Muscle layer of duodenum (tissue), 2 donors: ENCODE measurements at regions not wholly inside any gene's neighbourhood (a gene's known extent, or its start where the extent isn't known, plus 50 kb on each side); places are given as distances from the start of the nearest gene placed in this dataset.
"Not testable (repeated sequence)": the region's sequence is repeated elsewhere in the genome, so short reads cannot be mapped to it uniquely, and the experiment has no call there.

Experiments
- H3K27ac ChIP-seq: one replicate; pipeline ENCODE4 v1.7.0; 2013; ENCODE audit warnings: mild to moderate bottlenecking, low read length
- H3K27me3 ChIP-seq: one replicate; pipeline ENCODE4 v1.7.0; 2013; ENCODE audit warnings: low read depth, mild to moderate bottlenecking, control low read depth, low read length
- H3K36me3 ChIP-seq, 2 donors: one replicate each; pipeline ENCODE4 v1.7.0; 2013; ENCODE audit warnings: low read length in 2 of 2, control low read depth in 1 of 2, mild to moderate bottlenecking in 1 of 2; ENCODE audit not compliant: insufficient read depth in 2 of 2, control insufficient read depth in 1 of 2
- H3K4me1 ChIP-seq, 2 donors: one replicate each; pipeline ENCODE4 v1.7.0; 2013; ENCODE audit warnings: low read length in 2 of 2, mild to moderate bottlenecking in 2 of 2, control low read depth in 1 of 2, moderate library complexity in 1 of 2; ENCODE audit not compliant: insufficient read depth in 2 of 2, control insufficient read depth in 1 of 2
- H3K4me3 ChIP-seq, 2 donors: one replicate each; pipeline ENCODE4 v1.7.0; 2013; ENCODE audit warnings: low read length in 2 of 2, low read depth in 1 of 2, mild to moderate bottlenecking in 1 of 2
- H3K9me3 ChIP-seq, 2 donors: one replicate each; pipeline ENCODE4 v1.7.0; 2013; ENCODE audit warnings: low read length in 2 of 2, control low read depth in 1 of 2, mild to moderate bottlenecking in 1 of 2; ENCODE audit not compliant: control insufficient read depth in 1 of 2
- donor health status: healthy.

DNA sequence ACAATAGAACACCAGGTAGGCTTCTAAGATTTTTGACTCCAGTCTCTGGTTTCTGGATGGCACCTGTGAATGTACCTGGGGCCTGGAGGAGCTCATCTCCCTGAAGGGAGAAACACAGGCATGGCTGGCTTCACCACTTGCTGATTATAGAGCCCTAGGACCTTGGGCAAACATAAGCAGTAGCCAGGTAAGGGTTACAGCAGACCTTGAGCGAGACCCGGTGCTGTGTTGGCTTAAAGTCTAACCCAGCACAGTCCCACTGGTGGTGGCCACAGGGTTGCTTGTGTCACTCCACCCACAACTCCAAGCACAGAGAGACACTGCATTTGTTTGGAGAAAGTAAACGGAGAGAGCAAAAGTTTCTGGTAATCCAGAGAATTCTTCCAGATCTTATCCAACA is 104.7 kb upstream of the SPOPL start:
- no peak overlapping the region for H3K27ac ChIP-seq

GRCh38 chr2:138403431-138403927 is 98.1 kb upstream of the SPOPL start:
- H3K27me3 ChIP-seq: no peaks in the 10 kb centered on the region
- no peaks in the 10 kb centered on the region for H3K4me1 ChIP-seq
- H3K9me3 ChIP-seq: peaks cover 0 to 6% of the 10 kb centered on the region in 2 donors
- no peak overlapping the region for H3K27ac ChIP-seq
- H3K4me3 ChIP-seq: no peak overlapping the region
- H3K36me3 ChIP-seq: no peaks in the 10 kb centered on the region

More for the DNA sequence above, 104.7 kb upstream of the SPOPL start:
- H3K36me3 ChIP-seq: no peaks in the 10 kb centered on the region
- H3K27me3 ChIP-seq: no peaks in the 10 kb centered on the region
- H3K4me3 ChIP-seq: no peak overlapping the region
- no peaks in the 10 kb centered on the region for H3K4me1 ChIP-seq
- H3K9me3 ChIP-seq: peaks cover 0 to 6% of the 10 kb centered on the region in 2 donors

DNA sequence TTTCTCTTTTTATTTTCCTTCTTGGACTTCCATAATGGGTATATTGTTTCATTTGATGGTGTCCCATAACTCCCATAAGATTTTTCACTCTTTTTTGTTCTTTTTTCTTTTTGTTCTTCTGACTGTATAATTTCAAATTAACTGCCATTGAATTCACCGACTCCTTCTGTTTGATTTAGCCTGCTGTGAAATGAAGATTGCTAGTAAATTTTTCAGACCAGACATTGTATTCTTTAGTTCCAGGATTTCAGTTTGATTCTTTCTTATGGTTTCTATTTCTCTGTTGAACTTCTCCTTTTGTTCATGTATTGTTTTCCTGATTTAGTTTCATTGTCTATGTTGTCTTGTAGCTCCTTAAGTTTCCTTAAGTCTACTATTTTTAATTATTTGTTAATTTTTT is 87.6 kb upstream of the SPOPL start:
- Histone ChIP-seq H3K27ac (no peak overlapping the region), H3K9me3 (peaks cover 0 to 7% of the 10 kb centered on the region in 2 donors), H3K4me3 (no peak overlapping the region), H3K4me1 (no peaks in the 10 kb centered on the region), H3K36me3 (no peaks in the 10 kb centered on the region), H3K27me3 (no peaks in the 10 kb centered on the region)

GRCh38 chr2:138415985-138416384 is 85.6 kb upstream of the SPOPL start:
- Histone ChIP-seq H3K27ac (no peak overlapping the region), H3K9me3 (peaks cover 0 to 5% of the 10 kb centered on the region in 2 donors), H3K4me3 (no peak overlapping the region), H3K27me3 (no peaks in the 10 kb centered on the region), H3K4me1 (no peaks in the 10 kb centered on the region), H3K36me3 (no peaks in the 10 kb centered on the region)

DNA sequence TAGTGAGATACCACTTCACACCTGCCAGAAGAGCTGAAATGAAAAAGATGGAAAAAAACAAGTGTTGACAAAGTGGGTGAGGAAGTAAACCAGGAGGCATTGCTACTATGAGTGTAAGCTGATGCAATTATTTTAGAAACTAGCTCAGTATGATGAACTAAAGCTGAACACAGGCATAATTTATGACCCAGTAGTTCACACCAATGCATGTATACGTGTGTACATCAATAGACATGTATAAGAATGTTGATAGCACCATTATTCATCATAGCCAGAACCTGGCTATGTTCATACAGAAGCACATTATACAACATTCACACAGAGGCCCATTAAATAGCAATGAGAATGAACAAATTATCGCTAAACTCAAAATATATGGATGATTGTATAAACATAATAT is 83.1 kb upstream of the SPOPL start:
- no peaks in the 10 kb centered on the region for H3K27me3 ChIP-seq
- peaks cover 0 to 4% of the 10 kb centered on the region in 2 donors for H3K9me3 ChIP-seq
- H3K27ac ChIP-seq: no peak overlapping the region
- no peaks in the 10 kb centered on the region for H3K4me1 ChIP-seq
- no peaks in the 10 kb centered on the region for H3K36me3 ChIP-seq
- no peak overlapping the region for H3K4me3 ChIP-seq

DNA sequence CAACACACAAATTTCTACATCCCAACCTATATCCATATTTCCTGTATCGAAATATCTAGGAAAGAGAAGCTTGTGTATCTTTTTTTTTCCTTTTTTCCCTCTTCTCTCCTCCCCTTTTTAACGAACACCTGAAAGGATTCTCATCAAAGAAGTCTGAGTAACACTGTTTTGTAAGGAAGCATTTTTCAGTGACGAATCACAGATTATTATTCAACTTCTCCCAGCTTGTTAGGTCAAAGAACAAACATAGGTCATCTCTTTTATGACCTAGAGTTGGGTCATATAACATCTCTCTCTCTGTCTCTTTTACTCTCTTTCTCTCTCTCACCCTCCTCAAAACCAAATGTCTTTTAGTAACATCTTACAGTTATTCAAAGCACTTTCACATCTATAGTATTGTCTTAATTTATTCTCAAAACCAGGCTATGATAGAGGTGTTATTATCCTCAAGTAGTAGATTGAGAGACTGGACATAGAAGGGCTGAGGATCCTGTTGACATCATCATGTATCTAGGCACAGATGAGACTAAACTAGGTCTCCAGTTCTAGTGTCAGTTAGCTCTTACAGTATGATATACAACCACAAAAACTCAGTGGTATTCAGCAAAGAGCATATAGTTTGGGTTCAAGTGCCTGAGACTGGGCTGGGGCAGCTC is 80.1 kb upstream of the SPOPL start:
- no peak overlapping the region for H3K27ac ChIP-seq
- H3K27me3 ChIP-seq: no peaks in the 10 kb centered on the region
- peaks cover 0 to 3% of the 10 kb centered on the region in 2 donors for H3K9me3 ChIP-seq
- no peak overlapping the region for H3K4me3 ChIP-seq
- H3K36me3 ChIP-seq: no peaks in the 10 kb centered on the region
- no peaks in the 10 kb centered on the region for H3K4me1 ChIP-seq

DNA sequence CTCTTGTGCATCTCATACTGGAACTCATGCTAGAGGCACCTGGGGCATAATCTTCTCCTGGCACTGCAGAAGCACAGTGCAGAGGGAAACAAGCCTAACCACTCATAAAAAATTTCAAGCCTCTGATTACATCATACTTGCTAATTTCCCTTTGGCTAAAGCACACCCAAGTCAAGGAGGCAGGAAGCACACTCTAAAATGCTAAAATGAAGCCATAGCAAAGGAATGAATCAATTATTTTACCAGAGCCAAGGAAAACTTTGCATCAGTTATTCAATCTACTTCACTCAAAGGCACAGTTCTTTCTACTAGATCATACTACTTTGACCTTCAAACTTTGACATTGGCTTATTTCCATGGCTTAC is 79.6 kb upstream of the SPOPL start:
- H3K36me3 ChIP-seq: no peaks in the 10 kb centered on the region
- no peak overlapping the region for H3K4me3 ChIP-seq
- no peak overlapping the region for H3K27ac ChIP-seq

GRCh38 chr2:138423198-138423597 is 78.4 kb upstream of the SPOPL start:
- H3K27me3 ChIP-seq: no peaks in the 10 kb centered on the region
- peaks cover 0 to 6% of the 10 kb centered on the region in 2 donors for H3K9me3 ChIP-seq
- no peaks in the 10 kb centered on the region for H3K4me1 ChIP-seq
- no peaks in the 10 kb centered on the region for H3K36me3 ChIP-seq
- no peak overlapping the region for H3K27ac ChIP-seq
- H3K4me3 ChIP-seq: no peak overlapping the region

More for the DNA sequence above, 79.6 kb upstream of the SPOPL start:
- H3K9me3 ChIP-seq: peaks cover 0 to 6% of the 10 kb centered on the region in 2 donors
- H3K4me1 ChIP-seq: no peaks in the 10 kb centered on the region
- H3K27me3 ChIP-seq: no peaks in the 10 kb centered on the region

GRCh38 chr2:138423745-138424144 is 77.8 kb upstream of the SPOPL start:
- Histone ChIP-seq H3K4me3 (no peak overlapping the region), H3K27ac (no peak overlapping the region), H3K36me3 (no peaks in the 10 kb centered on the region), H3K9me3 (peaks cover 0 to 6% of the 10 kb centered on the region in 2 donors), H3K4me1 (no peaks in the 10 kb centered on the region), H3K27me3 (no peaks in the 10 kb centered on the region)

- H3K36me3 ChIP-seq: no peaks in the 10 kb centered on the region
- H3K9me3 ChIP-seq: peaks cover 0 to 6% of the 10 kb centered on the region in 2 donors
- H3K4me3 ChIP-seq: no peak overlapping the region
- H3K27me3 ChIP-seq: no peaks in the 10 kb centered on the region
- H3K27ac ChIP-seq: no peak overlapping the region
- H3K4me1 ChIP-seq: no peaks in the 10 kb centered on the region
Measured at GRCh38 chr2:138424436-138425140, 77.0 kb upstream of the SPOPL start.

- H3K4me1 ChIP-seq, H3K4me3 ChIP-seq, H3K27me3 ChIP-seq, H3K27ac ChIP-seq, H3K36me3 ChIP-seq, H3K9me3 ChIP-seq: not testable (repeated sequence)
Measured at GRCh38 chr2:138426116-138426515, 75.5 kb upstream of the SPOPL start.
